HG03520 (cell line): ENCODE measurements at regions not wholly inside any gene's neighbourhood (a gene's known extent, or its start where the extent isn't known, plus 50 kb on each side); places are given as distances from the start of the nearest gene placed in this dataset.

ENCODE experiments used
- ATAC-seq: cut with Tn5 transposase; IDR thresholded peaks from one replicate; pipeline ENCODE4 v1.9.1; 2021; ENCODE audit warnings: mild to moderate bottlenecking, moderate library complexity; ENCODE audit not compliant: unreplicated experiment

GRCh38 chr20:12777016-12777415 lies 231.8 kb upstream of the SPTLC3 start:
- ATAC-seq = no peak

DNA sequence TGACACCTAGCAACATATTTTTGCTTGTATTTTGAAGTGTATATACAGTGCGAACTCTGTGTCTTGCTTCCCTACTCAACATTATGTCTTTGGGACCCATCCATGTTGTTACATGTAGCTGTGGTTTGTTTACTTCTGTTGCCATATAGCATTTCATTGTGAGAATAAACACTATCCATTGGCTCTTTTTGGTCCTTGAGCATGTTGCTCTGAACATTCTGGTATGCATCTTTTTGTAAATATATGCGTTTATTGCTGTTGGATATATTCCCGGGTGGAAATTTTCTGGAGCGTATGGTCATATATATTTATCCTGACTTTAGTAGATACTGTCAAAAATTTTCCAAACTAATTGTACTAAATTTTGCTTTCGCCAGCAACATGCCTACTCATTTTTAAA lies 222.5 kb upstream of the SPTLC3 start:
- ATAC-seq = no peak

- ATAC-seq = no peak
Observed at GRCh38 chr20:12788632-12789299, 220.0 kb upstream of the SPTLC3 start.

GRCh38 chr20:12790859-12791258 lies 217.9 kb upstream of the SPTLC3 start:
- ATAC-seq = no peak

DNA sequence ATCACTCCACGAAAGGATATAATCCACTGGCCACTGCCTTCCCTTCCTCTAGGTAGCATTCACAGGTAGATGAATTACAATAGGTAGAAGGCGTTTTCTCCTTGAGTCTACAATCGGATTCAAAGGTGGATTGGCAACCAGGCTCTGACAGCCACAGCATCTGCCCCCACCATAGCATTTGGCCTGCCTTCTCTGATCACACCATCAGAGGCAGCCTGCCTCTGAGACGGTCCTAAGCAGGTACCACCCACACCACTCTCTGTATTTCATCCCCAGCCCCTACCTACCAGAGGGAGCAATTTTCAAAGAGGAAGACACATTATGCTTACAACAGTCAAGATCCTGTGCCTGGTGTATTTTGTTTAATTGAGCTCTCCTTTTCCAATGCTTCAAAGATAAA lies 210.5 kb upstream of the SPTLC3 start:
- no peak for ATAC-seq

DNA sequence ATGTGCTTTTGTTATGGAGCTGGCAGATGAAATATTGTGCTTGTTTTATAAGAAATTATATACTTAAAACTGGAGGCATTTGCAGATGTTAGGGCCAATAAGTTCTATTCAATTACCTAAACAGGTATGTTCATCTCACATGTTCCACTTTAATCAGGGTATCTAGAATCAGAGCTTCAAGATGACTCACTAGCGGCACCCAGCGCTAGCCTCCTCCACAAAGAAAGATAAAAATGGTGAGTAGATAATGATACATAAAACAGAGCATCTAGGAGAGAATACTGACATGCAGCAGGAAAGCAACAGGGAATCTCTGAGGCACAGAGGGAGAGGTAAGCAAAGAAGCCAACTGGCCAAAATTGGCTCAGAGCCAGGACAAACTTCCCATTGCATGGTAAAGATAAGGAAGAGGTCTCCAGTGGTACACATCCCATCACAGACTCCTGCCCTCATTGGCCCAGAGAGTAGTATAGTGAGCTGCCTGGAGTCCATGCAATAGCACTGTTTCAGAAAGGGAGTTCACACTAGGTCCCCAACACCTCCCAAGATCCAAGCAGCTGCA lies 200.7 kb upstream of the SPTLC3 start:
- ATAC-seq = no peak

- ATAC-seq = no peak
Observed at GRCh38 chr20:12815231-12815768, 193.5 kb upstream of the SPTLC3 start.

- no peak for ATAC-seq
Observed at GRCh38 chr20:12815778-12816408, 192.9 kb upstream of the SPTLC3 start.

- no peak for ATAC-seq
Observed at GRCh38 chr20:12821249-12821648, 187.5 kb upstream of the SPTLC3 start.

GRCh38 chr20:12823734-12824133 lies 185.0 kb upstream of the SPTLC3 start:
- no peak for ATAC-seq

GRCh38 chr20:12824328-12825225 lies 184.2 kb upstream of the SPTLC3 start:
- no peak for ATAC-seq

DNA sequence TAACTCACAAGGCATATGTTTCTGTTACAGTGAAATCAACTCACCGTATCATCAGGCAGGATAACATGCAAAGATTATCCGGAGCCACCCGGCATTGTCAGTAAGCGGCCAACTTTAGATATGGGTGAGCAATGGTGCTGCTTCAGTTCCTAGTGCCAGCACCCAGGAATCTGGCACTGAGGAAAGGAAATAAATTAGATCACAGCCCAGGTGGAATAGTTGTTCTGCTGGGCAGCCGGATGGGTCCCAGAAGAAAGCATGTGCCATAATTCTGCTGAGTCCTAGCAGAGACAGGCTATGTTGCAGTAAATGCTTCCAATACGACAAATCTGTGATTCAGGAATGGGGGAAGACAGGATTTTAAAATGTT lies 183.6 kb upstream of the SPTLC3 start:
- ATAC-seq = no peak

DNA sequence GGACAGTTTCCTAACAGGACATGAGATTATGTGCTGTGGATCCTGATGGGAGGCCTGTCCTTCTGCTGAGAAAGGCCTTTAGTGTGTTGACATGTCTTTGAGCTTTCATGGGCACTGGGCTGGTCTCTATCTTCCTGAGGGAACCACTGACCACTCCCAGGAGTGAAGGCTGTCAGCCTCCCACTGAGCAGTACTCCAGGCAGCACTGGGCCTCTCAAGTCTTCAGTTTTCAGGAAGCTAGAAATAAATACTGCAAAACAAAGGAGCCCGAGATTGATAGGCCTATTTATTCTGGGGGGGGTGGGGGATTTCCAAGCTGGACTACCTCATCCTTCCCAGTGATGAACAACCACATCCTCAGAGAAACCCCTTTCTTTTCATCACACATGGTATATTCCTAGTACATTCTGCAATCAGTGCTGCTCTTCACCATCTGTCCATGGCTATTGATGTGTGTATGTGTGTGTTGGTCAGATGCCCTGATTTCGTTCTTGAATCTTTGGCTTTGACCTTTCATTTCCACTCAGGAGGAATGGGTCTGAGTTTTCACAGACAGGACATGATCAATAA lies 180.9 kb upstream of the SPTLC3 start:
- no peak for ATAC-seq

GRCh38 chr20:12829170-12829569 lies 179.6 kb upstream of the SPTLC3 start:
- ATAC-seq = no peak

DNA sequence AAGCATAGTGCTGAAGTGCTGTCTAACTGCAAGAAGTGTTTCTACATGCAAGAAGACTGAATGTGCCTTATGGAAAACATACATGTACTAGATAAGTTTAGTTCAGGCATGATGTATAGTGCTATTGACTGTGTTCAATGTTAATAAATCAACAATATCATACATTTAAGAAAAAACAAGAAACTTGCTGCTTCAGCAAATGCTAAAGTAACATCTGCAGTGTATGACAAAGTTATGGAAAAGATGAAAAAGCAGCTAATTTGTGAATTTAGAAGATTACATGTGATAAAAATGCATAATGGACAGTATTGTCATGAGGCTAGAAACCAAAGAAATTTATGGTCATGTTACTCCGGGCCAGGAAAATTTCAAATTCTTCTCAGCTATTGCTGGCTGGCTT lies 174.9 kb upstream of the SPTLC3 start:
- no peak for ATAC-seq

- no peak for ATAC-seq
Observed at GRCh38 chr20:12835999-12836398, 172.8 kb upstream of the SPTLC3 start.

GRCh38 chr20:12837646-12838045 lies 171.1 kb upstream of the SPTLC3 start:
- no peak for ATAC-seq

DNA sequence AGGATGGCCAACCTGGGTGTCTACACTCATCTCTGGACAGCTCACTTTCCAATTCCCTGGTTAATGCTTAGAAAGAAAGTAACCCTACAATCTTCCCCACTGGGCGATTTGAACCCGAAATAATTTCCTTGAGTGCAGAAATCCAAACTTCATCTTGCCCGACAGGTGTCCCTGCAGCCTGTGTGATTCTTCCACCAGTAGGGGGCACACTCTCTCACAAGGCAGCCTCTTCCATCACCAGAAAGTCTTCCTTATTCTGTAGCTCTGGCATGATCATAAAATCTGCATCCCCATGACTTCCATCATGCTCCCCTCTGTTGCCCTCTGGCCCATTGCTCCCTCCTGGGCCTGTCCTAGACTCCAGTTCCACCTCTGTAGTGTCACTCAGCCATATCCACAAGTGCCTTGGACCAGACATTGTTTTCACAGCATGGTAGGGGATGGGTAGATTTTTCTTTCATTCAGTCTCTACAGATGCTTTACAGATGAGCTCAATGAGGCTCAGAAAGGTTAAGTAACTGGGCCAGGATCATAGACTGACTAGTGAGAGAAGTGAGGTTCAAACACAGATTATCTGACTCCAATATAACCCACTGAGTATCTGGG lies 170.4 kb upstream of the SPTLC3 start:
- no peak for ATAC-seq

GRCh38 chr20:12847872-12848271 lies 160.9 kb upstream of the SPTLC3 start:
- no peak for ATAC-seq

DNA sequence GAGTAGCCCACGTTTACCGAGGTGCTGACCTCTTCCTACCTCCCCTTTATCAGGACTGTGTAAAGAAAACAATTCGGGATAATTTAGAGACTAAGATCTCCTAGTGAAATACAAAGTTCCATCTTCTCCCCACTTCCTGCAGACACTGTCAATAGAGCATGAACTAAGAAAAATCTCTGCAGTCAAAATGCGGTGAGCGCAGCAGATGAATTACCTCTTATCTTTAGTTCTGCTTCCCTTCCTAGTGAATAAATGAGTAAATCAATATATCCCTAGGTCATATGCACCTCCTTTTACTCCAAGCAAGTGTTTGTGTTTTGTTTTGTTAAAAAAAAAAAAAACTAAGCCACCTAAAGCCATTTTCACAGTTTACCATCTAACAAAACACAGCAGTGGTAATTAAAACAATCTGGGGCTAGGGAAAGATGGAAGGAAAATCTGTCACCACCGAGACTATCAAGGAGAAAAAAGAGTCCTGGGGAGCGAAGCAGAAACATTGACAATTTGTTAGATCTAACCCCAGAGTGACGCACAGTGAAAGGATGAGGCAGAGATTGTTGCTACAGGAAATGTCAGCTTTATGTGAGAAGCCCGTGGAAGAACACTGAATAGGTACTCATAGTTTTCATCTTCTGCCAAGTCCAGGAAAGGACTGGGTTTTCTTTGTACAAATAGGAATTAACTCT lies 159.4 kb upstream of the SPTLC3 start:
- ATAC-seq = no peak
